NCI-H226 (cell line): ENCODE measurements at regions not wholly inside any gene's neighbourhood (a gene's known extent, or its start where the extent isn't known, plus 50 kb on each side); places are given as distances from the start of the nearest gene placed in this dataset.
"Not testable (repeated sequence)": the region's sequence is repeated elsewhere in the genome, so short reads cannot be mapped to it uniquely, and the experiment has no call there.

Source experiments
- DNase-seq: peaks from one replicate; pipeline ENCODE4 v3.0.0-alpha.2; 2015

- no peak for DNase-seq
Observed at GRCh38 chr4:27985522-27985921, 1124.9 kb downstream of the STIM2 start.

DNA sequence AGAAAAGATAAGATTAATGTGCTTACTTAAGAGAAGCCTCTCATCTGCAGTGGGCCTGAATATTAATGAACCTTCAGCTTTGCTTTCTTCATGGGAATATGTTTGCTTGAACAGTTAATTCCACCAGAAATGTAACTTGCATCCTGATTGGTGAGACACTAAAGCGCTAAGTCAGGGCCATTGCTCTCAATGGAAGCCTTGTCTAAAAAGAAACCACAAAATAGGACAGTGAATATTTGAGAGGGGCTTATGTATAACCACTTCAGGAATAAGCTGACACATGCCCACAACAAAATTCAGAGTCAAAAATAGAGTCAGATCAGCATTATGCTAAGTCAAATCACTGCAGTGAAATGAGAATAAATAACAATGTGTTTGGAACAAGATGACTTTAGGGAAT is 1125.8 kb downstream of the STIM2 start:
- DNase-seq = no peak

GRCh38 chr4:28001698-28002097 is 1141.1 kb downstream of the STIM2 start:
- no peak for DNase-seq

DNA sequence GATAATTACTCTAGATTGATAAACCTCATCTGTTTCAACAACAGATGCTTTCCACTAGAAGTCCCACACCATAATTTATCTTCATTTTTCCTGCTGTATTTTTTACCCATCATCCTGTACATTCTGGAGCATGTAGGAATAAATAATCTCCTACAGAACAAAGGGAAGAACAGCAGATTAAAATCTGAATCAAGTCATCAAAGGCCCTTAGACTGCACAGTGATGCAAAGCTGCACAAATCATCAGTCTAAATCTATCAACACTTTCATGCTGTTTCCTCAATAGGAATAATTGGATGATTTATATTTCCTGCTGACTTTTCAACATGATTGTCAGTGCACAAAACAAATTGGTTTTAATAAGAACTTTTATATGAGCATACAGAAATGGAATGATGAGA is 1143.9 kb downstream of the STIM2 start:
- DNase-seq = no peak

DNA sequence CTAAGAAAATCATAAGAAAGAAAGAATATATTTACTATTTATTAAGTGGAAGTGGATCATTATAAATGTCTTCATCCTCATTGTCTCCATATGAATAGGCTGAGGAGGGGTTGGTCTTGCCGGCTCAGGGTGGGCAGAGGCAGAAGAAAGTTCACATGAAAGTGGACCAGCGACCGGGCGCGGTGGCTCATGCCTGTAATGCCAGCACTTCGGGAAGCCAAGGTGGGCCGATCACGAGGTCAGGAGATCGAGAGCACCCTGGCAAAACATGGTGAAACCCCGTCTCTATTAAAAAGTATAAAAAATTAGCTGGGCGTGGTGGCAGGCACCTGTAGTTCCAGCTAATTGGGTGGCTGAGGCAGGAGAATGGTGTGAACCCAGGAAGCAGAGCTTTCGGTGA is 1145.4 kb downstream of the STIM2 start:
- no peak for DNase-seq

- DNase-seq = no peak
Observed at GRCh38 chr4:28007693-28008092, 1147.1 kb downstream of the STIM2 start.

DNA sequence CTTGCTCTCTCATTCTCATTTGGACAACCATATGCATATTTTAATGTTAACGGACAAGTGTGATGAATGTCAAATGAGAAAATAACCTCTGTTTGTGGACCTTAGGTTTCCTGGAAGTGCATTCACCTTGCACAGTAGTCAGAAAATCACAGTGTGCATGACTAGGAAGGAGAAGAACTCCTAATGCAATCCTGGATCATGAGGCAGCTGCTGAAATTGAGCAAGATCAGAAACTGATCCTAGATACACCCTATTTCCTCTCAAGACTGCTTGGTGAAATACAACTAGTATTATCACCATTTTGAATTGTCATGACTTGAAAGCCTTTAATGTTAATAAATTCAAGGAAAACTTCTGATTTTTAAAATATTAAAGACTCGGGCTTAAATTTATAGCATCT is 1148.9 kb downstream of the STIM2 start:
- DNase-seq = peak; percentile 46

- DNase-seq = peak; percentile 63
Observed at GRCh38 chr4:28010577-28011240, 1150.1 kb downstream of the STIM2 start.

DNA sequence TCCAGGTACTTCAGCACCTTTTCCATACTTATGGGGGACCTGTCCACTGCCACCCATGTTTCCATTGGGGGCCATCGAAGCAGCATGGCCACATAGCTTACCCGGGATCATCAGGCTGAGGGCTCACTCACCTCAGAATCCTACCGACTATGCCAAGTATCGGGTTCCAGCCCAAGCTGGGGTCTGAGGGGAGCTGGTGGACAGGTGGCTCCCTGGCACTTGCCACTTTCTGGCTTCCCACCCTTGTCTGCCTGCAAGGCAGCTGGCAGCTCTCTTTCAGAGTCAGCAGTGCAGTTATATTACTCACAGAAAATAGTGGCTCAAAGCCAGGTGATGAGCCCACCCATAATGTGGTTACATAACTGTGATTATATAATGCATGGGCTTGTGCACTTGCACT is 1153.8 kb downstream of the STIM2 start:
- peak; percentile 25 for DNase-seq

- peak; percentile 59 for DNase-seq
Observed at GRCh38 chr4:28015996-28016395, 1155.4 kb downstream of the STIM2 start.

- peak; percentile 70 for DNase-seq
Observed at GRCh38 chr4:28038253-28038652, 1177.6 kb downstream of the STIM2 start.

DNA sequence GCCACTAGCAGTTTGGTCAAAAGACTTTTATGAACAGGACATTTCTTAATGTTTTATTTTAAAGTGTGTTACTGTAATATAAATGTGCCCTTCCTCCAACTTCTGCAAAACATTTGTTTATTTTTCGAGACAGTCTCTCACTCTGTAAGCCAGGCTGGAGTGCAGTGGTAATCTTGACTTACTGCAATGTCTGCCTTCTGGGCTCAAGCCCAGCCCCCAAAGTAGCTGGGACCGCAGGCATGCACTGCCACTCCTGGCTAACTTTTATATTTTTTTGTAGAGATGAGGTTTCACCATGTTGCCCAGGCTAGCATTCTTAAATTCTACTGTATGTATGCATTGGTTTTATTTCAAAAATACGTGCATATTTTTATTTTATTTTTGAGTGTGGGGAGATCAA is 1201.9 kb downstream of the STIM2 start:
- DNase-seq = no peak

- no peak for DNase-seq
Observed at GRCh38 chr4:28073860-28074555, 1213.4 kb downstream of the STIM2 start.

GRCh38 chr4:28075401-28075956 is 1214.8 kb downstream of the STIM2 start:
- no peak for DNase-seq

- DNase-seq = not testable (repeated sequence)
Observed at GRCh38 chr4:28077203-28077602, 1216.6 kb downstream of the STIM2 start.

DNA sequence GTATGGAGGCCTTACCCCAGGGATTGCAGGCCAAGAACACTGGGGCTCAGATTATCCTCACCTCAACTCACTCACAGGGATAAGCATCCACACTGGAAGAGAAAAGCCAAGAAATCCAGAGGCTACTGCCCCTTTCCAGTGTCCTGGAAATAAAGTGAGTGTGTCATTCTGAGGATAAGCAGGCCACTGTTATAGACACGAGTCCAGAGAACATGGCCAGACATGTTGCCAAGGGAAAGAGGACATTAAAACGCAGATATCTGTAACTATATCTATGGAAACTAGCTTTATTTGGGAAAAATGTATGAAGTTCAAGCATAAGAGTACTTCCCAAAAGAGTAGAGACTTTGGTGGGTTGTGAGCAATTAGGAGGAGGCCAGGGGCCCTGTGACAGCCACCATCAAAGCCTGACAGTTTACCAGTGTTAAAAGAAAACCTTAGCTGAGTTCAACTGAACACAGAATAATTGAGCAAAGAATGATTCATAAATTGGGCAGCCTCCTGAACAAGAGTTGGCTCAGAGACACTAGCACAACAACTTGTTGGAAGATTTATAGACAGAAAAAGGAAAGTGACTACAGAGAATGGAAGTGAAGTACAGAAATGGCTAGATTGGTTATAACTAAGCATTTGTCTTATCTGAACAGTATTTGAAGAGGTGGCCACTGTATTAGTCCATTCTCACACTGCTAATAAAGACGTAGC is 1222.2 kb downstream of the STIM2 start:
- DNase-seq = peak; percentile 1

DNA sequence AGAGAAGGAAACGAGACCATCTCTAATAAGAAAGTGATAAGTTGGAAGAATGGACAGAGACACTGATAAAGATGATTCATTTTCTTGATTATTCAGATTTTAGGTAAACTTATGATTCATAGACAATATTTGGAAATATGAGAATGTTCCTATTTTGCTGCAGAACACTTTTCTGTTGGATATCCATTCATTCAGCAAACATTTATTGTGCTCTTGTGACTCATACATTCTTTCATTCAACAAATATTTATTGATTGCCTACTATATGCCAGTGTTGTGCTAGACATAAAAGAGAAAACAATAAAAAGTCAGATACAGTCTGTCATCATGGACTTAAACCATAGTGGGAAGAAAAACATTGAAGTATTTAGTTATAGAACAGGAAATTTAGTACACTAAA is 1232.0 kb downstream of the STIM2 start:
- DNase-seq = no peak

GRCh38 chr4:28093071-28093470 is 1232.4 kb downstream of the STIM2 start:
- no peak for DNase-seq

GRCh38 chr4:28101583-28101982 is 1240.9 kb downstream of the STIM2 start:
- DNase-seq = no peak

DNA sequence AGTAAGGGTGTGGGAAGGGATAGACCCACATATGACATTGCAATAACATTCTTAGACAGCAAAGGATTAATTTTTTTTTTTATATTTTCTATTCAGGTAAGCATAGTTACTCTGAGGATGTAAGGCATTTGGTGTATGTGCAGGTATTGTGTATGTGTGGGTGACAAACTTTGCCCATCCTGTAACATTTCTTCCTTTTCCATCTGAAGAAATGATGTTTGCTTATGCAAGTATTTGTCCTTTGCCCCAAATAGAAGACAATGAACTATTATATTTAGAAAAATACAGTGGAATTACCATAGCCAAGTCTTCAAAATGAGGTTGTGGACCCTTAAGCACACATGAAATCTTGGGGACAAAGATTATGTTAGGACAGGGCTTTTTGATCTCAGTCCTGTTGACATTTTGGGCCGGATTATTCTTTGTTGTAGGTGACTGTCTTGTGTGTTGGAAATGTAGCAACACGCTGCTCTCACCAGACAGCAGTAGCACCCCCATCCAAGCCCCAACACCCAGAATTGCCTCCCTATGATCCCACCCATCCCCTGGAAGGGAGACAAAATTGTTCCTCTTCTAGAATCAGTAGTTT is 1244.7 kb downstream of the STIM2 start:
- no peak for DNase-seq

GRCh38 chr4:28106155-28106554 is 1245.5 kb downstream of the STIM2 start:
- DNase-seq = no peak

- DNase-seq = no peak
Observed at GRCh38 chr4:28109801-28110200, 1249.2 kb downstream of the STIM2 start.

DNA sequence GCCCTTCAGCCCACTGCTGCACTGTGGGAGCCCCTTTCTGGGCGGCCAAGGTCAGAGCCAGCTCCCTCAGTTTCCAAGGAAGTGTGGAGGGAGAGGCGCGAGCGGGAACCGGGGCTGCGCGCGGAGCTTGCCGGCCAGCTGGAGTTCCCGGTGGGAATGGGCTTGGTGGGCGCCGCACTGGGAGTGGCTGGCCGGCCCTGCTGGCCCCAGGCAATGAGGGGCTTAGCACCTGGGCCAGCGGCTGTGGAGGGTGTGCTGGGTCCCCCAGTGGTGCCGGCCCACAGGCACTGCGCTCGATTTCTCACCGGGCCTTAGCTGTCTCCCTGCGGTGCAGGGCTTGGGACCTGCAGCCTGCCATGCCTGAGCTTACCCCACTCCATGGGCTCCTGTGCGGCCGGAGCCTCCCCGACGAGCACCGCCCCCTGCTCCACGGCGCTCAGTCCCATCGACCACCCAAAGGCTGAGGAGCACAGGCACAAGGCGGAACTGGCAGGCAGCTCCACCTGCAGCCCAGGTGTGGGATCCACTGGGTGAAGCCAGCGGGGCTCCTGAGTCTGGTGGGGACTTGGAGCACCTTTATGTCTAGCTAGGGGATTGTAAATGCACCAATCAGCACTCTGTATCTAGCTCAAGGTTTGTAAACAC is 1252.2 kb downstream of the STIM2 start:
- DNase-seq = not testable (repeated sequence)
